Glomerular visceral epithelial cell (primary cell): ENCODE measurements at regions not wholly inside any gene's neighbourhood (a gene's known extent, or its start where the extent isn't known, plus 50 kb on each side); places are given as distances from the start of the nearest gene placed in this dataset.
"Not testable (repeated sequence)": the region's sequence is repeated elsewhere in the genome, so short reads cannot be mapped to it uniquely, and the experiment has no call there.

Experiments used
- DNase-seq: peaks from one replicate; pipeline ENCODE4 v3.0.0-alpha.2; 2016; ENCODE audit errors: extremely low spot score

- DNase-seq, result no peak
Measured at GRCh38 chr17:20733923-20734322, 154.4 kb downstream of the CDRT15L2 start.

DNA sequence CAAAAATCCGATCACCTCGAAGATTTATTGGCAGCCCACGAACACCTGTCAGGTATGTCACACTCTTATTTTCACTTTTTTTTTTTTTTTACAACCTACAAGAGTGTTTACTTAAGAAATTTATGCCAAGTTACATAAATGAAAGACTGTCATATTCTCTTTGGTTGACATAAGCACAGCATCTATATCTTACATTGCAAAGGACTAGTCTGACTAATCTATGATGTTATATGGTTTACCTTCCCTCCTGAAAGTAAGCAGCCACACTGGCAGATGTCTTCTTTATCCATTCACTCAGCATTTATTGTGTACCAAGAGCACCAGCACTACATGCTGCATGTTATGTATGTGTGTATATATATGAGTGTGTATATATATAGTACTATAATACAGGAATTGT, 156.3 kb downstream of the CDRT15L2 start:
- DNase-seq, result no peak

DNA sequence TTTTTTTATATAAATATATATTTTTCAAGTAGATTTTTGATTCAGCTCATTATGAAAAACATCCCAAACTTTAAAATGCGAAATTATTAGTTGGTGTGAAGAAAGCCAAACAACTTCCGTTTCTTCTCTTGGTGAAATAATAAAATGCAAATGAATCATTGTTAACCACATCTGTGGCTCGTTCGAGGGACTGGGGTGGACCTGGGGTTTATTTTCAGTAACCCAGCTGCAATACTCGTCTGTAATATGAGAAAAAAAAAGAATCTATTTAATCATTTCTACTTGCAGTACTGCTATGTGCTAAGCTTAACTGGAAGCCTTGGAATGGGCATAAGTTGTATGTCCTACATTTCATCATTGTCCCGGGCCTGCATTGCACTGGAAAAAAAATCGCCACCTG, 158.1 kb downstream of the CDRT15L2 start:
- not testable (repeated sequence) for DNase-seq

DNA sequence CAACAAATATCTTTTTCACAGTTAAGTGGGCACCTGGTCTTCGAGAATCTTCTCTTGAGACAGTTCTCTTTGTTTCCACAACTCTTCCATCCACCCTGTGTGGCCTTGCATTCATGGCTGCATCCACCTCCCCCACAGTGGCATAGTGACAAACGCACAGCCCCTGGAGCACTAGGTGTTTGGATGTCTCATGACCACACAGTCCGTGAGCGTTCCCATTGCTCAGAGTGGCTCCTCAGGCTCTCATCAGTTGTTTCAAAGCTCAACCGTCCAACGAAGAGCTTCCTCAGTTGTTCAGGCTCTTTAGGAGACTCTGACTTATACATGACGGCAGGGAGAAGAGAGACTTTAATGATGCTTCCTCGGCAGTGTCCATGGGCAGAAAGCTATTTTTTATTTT, 191.6 kb downstream of the CDRT15L2 start:
- DNase-seq, result no peak

GRCh38 chr17:20774472-20775135, 195.1 kb downstream of the CDRT15L2 start:
- no peak for DNase-seq

GRCh38 chr17:20775331-20775730, 195.8 kb downstream of the CDRT15L2 start:
- no peak for DNase-seq

- DNase-seq, result no peak
Measured at GRCh38 chr17:20779521-20779920, 200.0 kb downstream of the CDRT15L2 start.

DNA sequence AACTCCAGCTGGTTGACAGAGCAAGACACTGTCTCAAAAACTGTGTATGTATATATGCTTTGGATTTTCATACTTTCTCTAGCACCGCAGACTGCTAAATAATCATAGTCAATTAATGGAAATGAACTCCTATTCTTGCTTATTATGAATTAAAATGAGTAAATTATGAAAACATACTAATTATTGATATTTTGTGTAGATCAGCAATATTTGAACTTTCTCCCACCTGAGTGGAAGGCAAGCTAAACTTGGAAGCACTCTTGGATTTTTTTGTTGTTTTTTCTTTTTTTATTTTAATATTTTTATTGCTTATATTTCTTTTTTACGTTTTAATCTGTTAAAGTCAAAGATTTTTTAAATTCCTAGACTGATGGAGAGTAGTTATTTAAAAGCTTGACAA, 201.7 kb downstream of the CDRT15L2 start:
- DNase-seq, result no peak

DNA sequence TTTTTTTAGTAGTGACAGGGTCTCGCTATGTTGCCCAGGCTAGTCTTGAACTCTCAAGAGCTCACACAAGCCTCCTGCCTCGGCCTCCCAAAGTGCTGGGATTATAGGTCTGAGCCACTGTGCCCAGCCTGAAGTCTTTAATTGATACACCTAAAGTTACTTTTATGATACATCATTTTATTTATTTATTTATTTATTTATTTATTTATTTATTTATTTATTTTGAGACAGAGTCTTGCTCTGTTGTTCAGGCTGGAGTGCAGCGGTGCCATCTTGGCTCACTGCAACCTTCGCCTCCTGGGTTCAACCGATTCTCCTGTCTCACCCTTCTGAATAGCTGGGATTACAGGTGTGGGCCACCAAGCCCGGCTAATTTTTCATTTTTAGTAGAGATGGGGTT, 202.3 kb downstream of the CDRT15L2 start:
- not testable (repeated sequence) for DNase-seq

DNA sequence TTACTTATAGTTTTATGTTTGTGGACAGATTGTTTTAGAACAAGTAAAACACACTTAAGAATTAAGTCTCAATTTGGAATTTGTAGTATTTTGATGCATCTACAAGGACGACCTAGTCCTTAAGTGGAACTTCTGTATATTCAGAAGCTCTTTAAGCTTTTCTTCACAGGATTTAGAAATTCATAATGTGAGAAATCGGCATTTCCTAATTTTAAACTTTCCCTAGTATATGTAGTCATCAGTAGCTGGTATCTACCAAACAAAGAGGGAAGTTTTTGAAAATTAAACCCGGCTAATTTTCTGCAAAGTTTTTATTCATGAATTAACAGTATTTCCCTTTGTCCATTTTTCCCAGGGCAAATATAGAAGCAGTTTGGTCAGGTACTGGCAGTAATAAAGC, 203.6 kb downstream of the CDRT15L2 start:
- no peak for DNase-seq

GRCh38 chr17:20784100-20784665, 204.7 kb downstream of the CDRT15L2 start:
- no peak for DNase-seq

DNA sequence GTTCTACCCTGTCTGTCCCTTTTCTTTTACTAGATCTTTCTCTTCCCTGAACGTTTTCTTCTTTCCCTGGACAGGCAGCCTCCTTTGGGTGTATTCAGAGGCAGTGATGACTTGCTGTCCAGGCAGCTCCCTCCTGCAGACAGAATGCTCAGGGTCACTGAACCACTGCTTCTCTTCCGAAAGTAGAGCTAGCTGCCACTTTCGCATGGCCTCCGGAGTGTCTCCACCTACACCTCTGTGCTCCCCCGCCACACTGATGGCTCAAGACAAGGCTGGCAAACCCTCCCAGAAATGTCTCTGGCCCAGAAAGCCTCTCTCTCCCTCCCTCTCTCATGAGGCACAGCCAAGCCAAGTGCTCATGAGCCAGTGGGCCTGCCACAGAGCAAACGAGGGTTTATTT, 207.8 kb downstream of the CDRT15L2 start:
- DNase-seq, result no peak

- no peak for DNase-seq
Measured at GRCh38 chr17:20791626-20792025, 212.1 kb downstream of the CDRT15L2 start.

- not testable (repeated sequence) for DNase-seq
Measured at GRCh38 chr17:20794532-20794931, 215.0 kb downstream of the CDRT15L2 start.

DNA sequence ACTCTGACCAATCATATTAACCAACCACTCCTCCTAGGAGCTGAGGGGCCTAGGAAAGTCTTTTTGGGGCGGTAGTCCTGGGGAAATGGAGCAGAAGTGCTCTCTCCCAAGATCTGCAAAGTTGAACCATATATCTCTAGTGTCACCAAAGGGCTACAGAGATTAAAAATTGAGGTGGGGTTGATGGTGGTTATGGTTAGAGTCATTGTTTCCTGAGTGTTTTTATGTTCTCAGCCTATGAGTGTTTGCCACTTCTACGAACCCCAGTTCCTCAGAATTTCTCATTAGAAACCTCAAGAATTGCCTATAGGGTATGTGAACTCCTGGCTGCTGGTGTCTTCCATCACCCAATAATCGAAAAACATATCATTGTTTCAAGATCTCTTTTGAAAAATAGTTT, 217.8 kb downstream of the CDRT15L2 start:
- DNase-seq, result no peak

- DNase-seq, result no peak
Measured at GRCh38 chr17:20800146-20800545, 220.6 kb downstream of the CDRT15L2 start.

DNA sequence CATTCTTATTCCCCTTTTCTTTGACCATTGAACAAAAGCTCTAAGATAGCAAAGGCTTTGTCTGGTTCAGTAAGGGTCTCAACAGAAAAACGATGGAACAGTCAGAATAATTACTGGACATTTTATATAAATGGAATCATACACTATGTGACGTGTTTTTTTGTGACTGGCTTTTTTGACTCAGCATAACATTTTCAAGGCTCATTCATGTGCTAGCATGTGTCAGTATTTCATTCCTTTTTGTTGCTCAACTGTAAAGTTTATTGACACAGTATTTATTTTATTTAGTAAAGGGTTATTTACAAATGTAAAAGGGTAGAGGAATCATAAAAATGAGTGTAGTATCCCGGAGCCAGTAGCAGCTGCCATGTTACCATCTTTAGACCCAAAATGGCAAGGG, 226.2 kb downstream of the CDRT15L2 start:
- no peak for DNase-seq

DNA sequence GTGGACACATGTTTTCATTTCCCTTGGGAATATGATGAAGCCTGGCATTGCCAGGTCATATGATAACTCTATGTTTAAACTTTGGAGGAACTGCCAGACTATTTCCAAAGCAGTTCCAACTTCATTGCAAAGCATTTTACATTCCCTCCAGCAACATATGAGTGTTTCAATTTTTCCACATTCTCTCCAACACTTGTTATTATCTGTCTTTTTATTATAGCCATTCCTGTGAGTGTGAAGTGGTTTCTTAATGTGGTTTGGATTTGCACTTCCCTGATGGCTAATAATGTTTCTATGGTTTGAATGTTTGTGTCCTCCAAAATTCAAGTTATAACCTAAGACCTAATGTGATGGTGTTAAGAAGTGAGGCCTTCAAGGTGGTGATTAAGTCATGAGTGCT, 228.0 kb downstream of the CDRT15L2 start:
- not testable (repeated sequence) for DNase-seq

- not testable (repeated sequence) for DNase-seq
Measured at GRCh38 chr17:20815410-20815809, 227.4 kb downstream of the USP22 start.

- no peak for DNase-seq
Measured at GRCh38 chr17:20823905-20824304, 218.9 kb downstream of the USP22 start.

- DNase-seq, result no peak
Measured at GRCh38 chr17:20825539-20825938, 217.3 kb downstream of the USP22 start.

GRCh38 chr17:20840453-20840852, 202.4 kb downstream of the USP22 start:
- DNase-seq, result not testable (repeated sequence)

- DNase-seq, result not testable (repeated sequence)
Measured at GRCh38 chr17:20840987-20841865, 201.6 kb downstream of the USP22 start.
